K562 (cell line): ENCODE measurements at regions not wholly inside any gene's neighbourhood (a gene's known extent, or its start where the extent isn't known, plus 50 kb on each side); places are given as distances from the start of the nearest gene placed in this dataset.

Experiments used
- ATAC-seq: fragments of 200-7000 bp; cut with Tn5 transposase; 3 replicates; pipeline ENCODE4 v1.9.1; 2020; ENCODE audit warnings: moderate library complexity
- BruUV-seq: library from RNA; stranded (reverse); fragments of 400-500 nt; replicated peaks from 2 replicates; lab custom pipeline; 2021; lab: Mats Ljungman, UMichigan
- CTCF ChIA-PET: fragments of 300-600 bp; formaldehyde crosslinking; extraction: SDS; loops from one replicate; lab custom pipeline; 2021; ENCODE audit warnings: low intra/inter-chr PET ratio; lab: Yijun Ruan, JAX
- POLR2A ChIA-PET: fragments of 300-600, 350-650 bp; sonication (Branson Sonifier 250); formaldehyde crosslinking; extraction: SDS; loops from one replicate; lab custom pipeline; 2021; ENCODE audit warnings: antibody characterized with exemption, inconsistent platforms; lab: Yijun Ruan, JAX
- DNase-seq, 4 experiments: peaks; one replicate each; pipeline versions ENCODE4 v3.0.0 to v3.0.0-alpha.2; 2011 to 2018; ENCODE audit warnings: low spot score in 3 of 4, mixed read lengths in 3 of 4; ENCODE audit errors: extremely low read depth in 1 of 4
- FAIRE-seq: peaks from 2 replicates; lab custom pipeline; 2011; peaks lifted over from hg19 to GRCh38; lab: Jason Lieb, UNC
- H2AFZ ChIP-seq: 2 replicates; pipeline ENCODE4 v1.6.0; 2011; ENCODE audit warnings: low read depth, low read length, control low read depth, inconsistent platforms
- H3K27ac ChIP-seq: fragments of 200-600 bp; 3 replicates; pipeline ENCODE4 v1.8.0; 2011; ENCODE audit warnings: low read depth, mild to moderate bottlenecking, control low read depth, inconsistent platforms, low read length, moderate library complexity, mixed read lengths; ENCODE audit errors: extremely low read depth
- H3K27me3 ChIP-seq, 2 experiments: fragments of 300-600 bp in 1 of 2; 2 replicates in 1 of 2; 3 replicates in 1 of 2; pipeline versions ENCODE4 v1.6.0 to v1.8.0; 2011; ENCODE audit warnings: inconsistent platforms in 2 of 2, low read length in 2 of 2, mild to moderate bottlenecking in 1 of 2, mixed read lengths in 1 of 2, moderate library complexity in 1 of 2; ENCODE audit not compliant: control insufficient read depth in 2 of 2, insufficient read depth in 2 of 2
- H3K36me3 ChIP-seq: fragments of 300-600 bp; 3 replicates; pipeline ENCODE4 v1.8.0; 2011; ENCODE audit warnings: mild to moderate bottlenecking, low read length, inconsistent platforms; ENCODE audit not compliant: control insufficient read depth, insufficient read depth
- H3K4me1 ChIP-seq, 2 experiments: fragments of 200-600 bp in 1 of 2; replicated peaks in 1 of 2; 2 replicates in 1 of 2; 3 replicates in 1 of 2; pipeline versions ENCODE4 v1.5.1 to v1.8.0; 2011; ENCODE audit warnings: inconsistent platforms in 2 of 2, low read length in 2 of 2, mild to moderate bottlenecking in 1 of 2, mixed read lengths in 1 of 2, moderate library complexity in 1 of 2; ENCODE audit not compliant: control insufficient read depth in 2 of 2, insufficient read depth in 2 of 2
- H3K4me2 ChIP-seq: 2 replicates; pipeline ENCODE4 v1.6.1; 2011; ENCODE audit warnings: low read length, control low read depth, inconsistent platforms, mixed read lengths; ENCODE audit not compliant: insufficient read depth
- H3K4me3 ChIP-seq: fragments of 200-600 bp; sonication (generic), shearing (Covaris generic); 2 replicates; pipeline ENCODE4 v1.5.1; 2016; ENCODE audit warnings: control low read depth, inconsistent platforms
- H3K79me2 ChIP-seq: fragments of 200-600 bp; 3 replicates; pipeline ENCODE4 v1.8.0; 2011; ENCODE audit warnings: low read length, inconsistent platforms; ENCODE audit not compliant: control insufficient read depth, insufficient read depth
- H3K9ac ChIP-seq, 2 experiments: 2 replicates each; pipeline versions ENCODE4 v1.6.0 to v1.6.1; 2011; ENCODE audit warnings: low read depth in 2 of 2, low read length in 2 of 2, control low read depth in 1 of 2, inconsistent platforms in 1 of 2, mild to moderate bottlenecking in 1 of 2, mixed read lengths in 1 of 2; ENCODE audit not compliant: insufficient read depth in 1 of 2
- H3K9me1 ChIP-seq: one replicate; pipeline ENCODE4 v1.6.0; 2011; ENCODE audit warnings: inconsistent platforms, mild to moderate bottlenecking, low read length, moderate library complexity; ENCODE audit not compliant: control insufficient read depth, insufficient read depth
- H3K9me3 ChIP-seq: replicated peaks from 2 replicates; pipeline ENCODE4 v1.5.1; 2011; ENCODE audit warnings: low read depth, low read length, inconsistent platforms; ENCODE audit not compliant: control insufficient read depth, insufficient read depth
- H4K20me1 ChIP-seq: replicated peaks from 2 replicates; pipeline ENCODE4 v1.6.1; 2011; ENCODE audit warnings: low read length, inconsistent platforms, mixed read lengths; ENCODE audit not compliant: control insufficient read depth, insufficient read depth
- ARNT ChIP-seq, 2 experiments: fragments of 450-650 bp; IDR thresholded peaks; 2 replicates each; pipeline ENCODE4 v1.6.1; 2016; ENCODE audit warnings: mild to moderate bottlenecking in 1 of 2
- CREB1 ChIP-seq, 2 experiments: sonication (generic) in 1 of 2; formaldehyde crosslinking in 1 of 2; IDR thresholded peaks; 2 replicates each; pipeline versions ENCODE4 v1.6.1 to v1.8.0; 2012 to 2022; ENCODE audit warnings: inconsistent platforms in 1 of 2, mild to moderate bottlenecking in 1 of 2, missing genetic modification reagents in 1 of 2, moderate library complexity in 1 of 2
- HDAC1 ChIP-seq, 2 experiments: fragments of 450-650 bp; IDR thresholded peaks; 2 replicates each; pipeline ENCODE4 v1.6.1; 2016 to 2017; ENCODE audit warnings: inconsistent platforms in 1 of 2, mild to moderate bottlenecking in 1 of 2, moderate library complexity in 1 of 2
- MTA2 ChIP-seq: fragments of 450-650 bp; IDR thresholded peaks from 2 replicates; pipeline ENCODE4 v1.6.1; 2016; ENCODE audit warnings: low read depth
- NUFIP1 ChIP-seq: fragments of 450-650 bp; IDR thresholded peaks from 2 replicates; pipeline ENCODE4 v1.6.1; 2018; ENCODE audit not compliant: partially characterized antibody
- PHF21A ChIP-seq: fragments of 450-650 bp; IDR thresholded peaks from 2 replicates; pipeline ENCODE4 v1.6.1; 2017; ENCODE audit warnings: low read depth, borderline replicate concordance
- POLR2B ChIP-seq: fragments of 450-650 bp; IDR thresholded peaks from 2 replicates; pipeline ENCODE4 v1.6.1; 2018; ENCODE audit warnings: low read depth; ENCODE audit not compliant: partially characterized antibody
- RBM17 ChIP-seq: fragments of 200-400 bp; formaldehyde crosslinking; IDR thresholded peaks from 2 replicates; pipeline ENCODE4 v1.6.1; 2017; ENCODE audit warnings: low read depth, mild to moderate bottlenecking, low read length, borderline replicate concordance
- SIX5 ChIP-seq, 2 experiments: IDR thresholded peaks; 2 replicates each; pipeline ENCODE4 v1.6.1; 2011; ENCODE audit warnings: low read length in 2 of 2, borderline replicate concordance in 1 of 2, low read depth in 1 of 2, mild to moderate bottlenecking in 1 of 2, moderate library complexity in 1 of 2; ENCODE audit not compliant: insufficient read depth in 1 of 2
- SMC3 ChIP-seq: conservative IDR thresholded peaks from 2 replicates; pipeline ENCODE4 v1.6.1; 2011; ENCODE audit warnings: low read depth, low read length, improper control_type of control experiment; ENCODE audit not compliant: insufficient read depth
- SRSF1 ChIP-seq: fragments of 200-400 bp; formaldehyde crosslinking; IDR thresholded peaks from 2 replicates; pipeline ENCODE4 v1.6.1; 2017; ENCODE audit warnings: mild to moderate bottlenecking, low read depth, low read length, moderate library complexity
- TBP ChIP-seq: optimal IDR thresholded peaks from 2 replicates; pipeline ENCODE3; 2011; ENCODE audit warnings: low read depth, low read length, improper control_type of control experiment
- U2AF1 ChIP-seq: fragments of 200-400 bp; formaldehyde crosslinking; optimal IDR thresholded peaks from 2 replicates; pipeline ENCODE3; 2017; ENCODE audit warnings: mild to moderate bottlenecking, low read depth, low read length, moderate library complexity
- ZNF174 ChIP-seq: fragments of 250-450 bp; sonication (Bioruptor Pico); IDR thresholded peaks from 2 replicates; pipeline ENCODE4 v1.4.0; 2020; ENCODE audit warnings: mild to moderate bottlenecking
- ZNF695 ChIP-seq: fragments of 450-650 bp; formaldehyde crosslinking; IDR thresholded peaks from 2 replicates; pipeline ENCODE4 v1.4.0; 2020; ENCODE audit warnings: mild to moderate bottlenecking, moderate library complexity
- WGBS: fragments of 100-300 bp; shearing (Covaris generic); methylation state at CpG from one replicate; pipeline ENCODE4 v1.1.6; 2016; ENCODE audit warnings: low coverage, mixed read lengths; ENCODE audit not compliant: insufficient coverage; ENCODE audit errors: missing lambda C conversion rate; 5-methylcytosine and 5-hydroxymethylcytosine counted together
- in situ Hi-C: fragments of 300-500 bp; cut with MboI; formaldehyde crosslinking; loops from 4 replicates; pipeline ENCODE4 v1.15.0; 2018; ENCODE audit warnings: inconsistent platforms, mixed read lengths
- intact Hi-C: fragments of 100-400 bp; cut with micrococcal nuclease; formaldehyde crosslinking; loops from 2 replicates; pipeline ENCODE4 v1.14.2; 2022
- TF ChIP-seq, protein P1 (sequence below): fragments of 450-650 bp; formaldehyde crosslinking; IDR thresholded peaks from 2 replicates; pipeline ENCODE4 v1.4.0; 2020; ENCODE audit warnings: mild to moderate bottlenecking, moderate library complexity
- TF ChIP-seq, protein P2 (sequence below): fragments of 250-450 bp; sonication (Bioruptor Pico); IDR thresholded peaks from 2 replicates; pipeline ENCODE4 v1.5.0; 2020; ENCODE audit warnings: mild to moderate bottlenecking
- TF ChIP-seq, protein P3 (sequence below): sonication (generic); formaldehyde crosslinking; IDR thresholded peaks from 2 replicates; pipeline ENCODE4 v1.8.1; 2023; ENCODE audit warnings: mild to moderate bottlenecking, missing genetic modification reagents
- TF ChIP-seq, protein P4 (sequence below), 2 experiments: fragments of 450-650 bp in 1 of 2; sonication (generic) in 1 of 2; formaldehyde crosslinking; conservative IDR thresholded peaks; 2 replicates each; pipeline versions ENCODE4 v1.4.0 to v1.8.1; 2020 to 2022; ENCODE audit warnings: mild to moderate bottlenecking in 1 of 2, missing genetic modification reagents in 1 of 2

DNA sequence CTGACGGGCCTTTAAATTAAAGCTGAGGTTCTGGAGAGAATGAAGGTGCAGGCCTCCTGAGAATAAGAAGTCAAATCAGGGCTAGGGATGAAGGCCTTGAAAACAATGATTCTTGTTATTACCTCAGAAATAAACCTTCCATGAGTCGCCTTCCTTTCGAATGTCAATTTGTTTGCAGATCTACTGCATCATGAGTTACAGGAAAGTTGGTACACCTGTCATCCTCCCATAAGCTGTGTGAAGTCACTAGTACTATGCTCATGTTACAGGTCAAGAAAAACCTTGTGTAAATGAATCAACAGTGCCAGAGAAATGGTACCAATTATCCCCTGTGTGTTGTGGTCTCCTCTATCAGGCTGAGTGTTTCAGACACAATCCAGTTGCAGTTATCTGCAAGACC, 281.2 kb upstream of the PLXNA2 start:
- no peaks in the 10 kb centered on the region for H3K9me1 ChIP-seq
- ChIA-PET POLR2A (no interaction called here), CTCF (no interaction called here)
- in situ Hi-C loops, result no loop called here
- no peak overlapping the region for H2AFZ ChIP-seq
- intact Hi-C loops, result no loop called here
- DNase-seq, result no peak
- 0% methylated on average over 3 of the region's 3 CpGs for WGBS
- no TSS peak for BruUV-seq
- no peak for ATAC-seq
- no peak overlapping the region for H3K4me3 ChIP-seq
- no peaks in the 10 kb centered on the region for H3K27me3 ChIP-seq
- H3K27ac ChIP-seq, result no peak overlapping the region
- no peaks in the 10 kb centered on the region for H3K79me2 ChIP-seq
- H3K36me3 ChIP-seq, result no peaks in the 10 kb centered on the region
- no peaks in the 10 kb centered on the region for H3K4me1 ChIP-seq
- no peaks in the 10 kb centered on the region for H4K20me1 ChIP-seq
- H3K4me2 ChIP-seq, result no peak overlapping the region
- no peak overlapping the region for H3K9ac ChIP-seq
- no peak for FAIRE-seq
- TF ChIP-seq PHF21A (no peak), U2AF1 (no peak), ZNF174 (no peak), CREB1 (IDR thresholded peaks at IDR 0.05) (no peak), CREB1 (CRISPR knock-in tag; IDR thresholded peaks at IDR 0.05) (no peak), ZNF695 (CRISPR knock-in tag) (no peak), TBP (no peak), ARNT (IDR thresholded peaks at IDR 0.05) (no peak), MTA2 (no peak), SRSF1 (no peak), POLR2B (no peak), HDAC1 (IDR thresholded peaks at IDR 0.05) (no peak), SMC3 (no peak), NUFIP1 (no peak), RBM17 (no peak), SIX5 (IDR thresholded peaks at IDR 0.05; ENCODE audit: borderline replicate concordance in 1 of 2, insufficient read depth in 1 of 2, low read depth in 1 of 2, low read length in 2 of 2) (no peak)
- TF ChIP-seq, protein P1, sequence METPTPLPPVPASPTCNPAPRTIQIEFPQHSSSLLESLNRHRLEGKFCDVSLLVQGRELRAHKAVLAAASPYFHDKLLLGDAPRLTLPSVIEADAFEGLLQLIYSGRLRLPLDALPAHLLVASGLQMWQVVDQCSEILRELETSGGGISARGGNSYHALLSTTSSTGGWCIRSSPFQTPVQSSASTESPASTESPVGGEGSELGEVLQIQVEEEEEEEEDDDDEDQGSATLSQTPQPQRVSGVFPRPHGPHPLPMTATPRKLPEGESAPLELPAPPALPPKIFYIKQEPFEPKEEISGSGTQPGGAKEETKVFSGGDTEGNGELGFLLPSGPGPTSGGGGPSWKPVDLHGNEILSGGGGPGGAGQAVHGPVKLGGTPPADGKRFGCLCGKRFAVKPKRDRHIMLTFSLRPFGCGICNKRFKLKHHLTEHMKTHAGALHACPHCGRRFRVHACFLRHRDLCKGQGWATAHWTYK (CRISPR knock-in tag), result no peak
- TF ChIP-seq, protein P2, sequence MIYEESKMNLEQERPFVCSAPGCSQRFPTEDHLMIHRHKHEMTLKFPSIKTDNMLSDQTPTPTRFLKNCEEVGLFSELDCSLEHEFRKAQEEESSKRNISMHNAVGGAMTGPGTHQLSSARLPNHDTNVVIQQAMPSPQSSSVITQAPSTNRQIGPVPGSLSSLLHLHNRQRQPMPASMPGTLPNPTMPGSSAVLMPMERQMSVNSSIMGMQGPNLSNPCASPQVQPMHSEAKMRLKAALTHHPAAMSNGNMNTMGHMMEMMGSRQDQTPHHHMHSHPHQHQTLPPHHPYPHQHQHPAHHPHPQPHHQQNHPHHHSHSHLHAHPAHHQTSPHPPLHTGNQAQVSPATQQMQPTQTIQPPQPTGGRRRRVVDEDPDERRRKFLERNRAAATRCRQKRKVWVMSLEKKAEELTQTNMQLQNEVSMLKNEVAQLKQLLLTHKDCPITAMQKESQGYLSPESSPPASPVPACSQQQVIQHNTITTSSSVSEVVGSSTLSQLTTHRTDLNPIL, result no peak
- TF ChIP-seq, protein P3, sequence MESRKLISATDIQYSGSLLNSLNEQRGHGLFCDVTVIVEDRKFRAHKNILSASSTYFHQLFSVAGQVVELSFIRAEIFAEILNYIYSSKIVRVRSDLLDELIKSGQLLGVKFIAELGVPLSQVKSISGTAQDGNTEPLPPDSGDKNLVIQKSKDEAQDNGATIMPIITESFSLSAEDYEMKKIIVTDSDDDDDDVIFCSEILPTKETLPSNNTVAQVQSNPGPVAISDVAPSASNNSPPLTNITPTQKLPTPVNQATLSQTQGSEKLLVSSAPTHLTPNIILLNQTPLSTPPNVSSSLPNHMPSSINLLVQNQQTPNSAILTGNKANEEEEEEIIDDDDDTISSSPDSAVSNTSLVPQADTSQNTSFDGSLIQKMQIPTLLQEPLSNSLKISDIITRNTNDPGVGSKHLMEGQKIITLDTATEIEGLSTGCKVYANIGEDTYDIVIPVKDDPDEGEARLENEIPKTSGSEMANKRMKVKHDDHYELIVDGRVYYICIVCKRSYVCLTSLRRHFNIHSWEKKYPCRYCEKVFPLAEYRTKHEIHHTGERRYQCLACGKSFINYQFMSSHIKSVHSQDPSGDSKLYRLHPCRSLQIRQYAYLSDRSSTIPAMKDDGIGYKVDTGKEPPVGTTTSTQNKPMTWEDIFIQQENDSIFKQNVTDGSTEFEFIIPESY (CRISPR knock-in tag), result no peak
- TF ChIP-seq, protein P4, sequence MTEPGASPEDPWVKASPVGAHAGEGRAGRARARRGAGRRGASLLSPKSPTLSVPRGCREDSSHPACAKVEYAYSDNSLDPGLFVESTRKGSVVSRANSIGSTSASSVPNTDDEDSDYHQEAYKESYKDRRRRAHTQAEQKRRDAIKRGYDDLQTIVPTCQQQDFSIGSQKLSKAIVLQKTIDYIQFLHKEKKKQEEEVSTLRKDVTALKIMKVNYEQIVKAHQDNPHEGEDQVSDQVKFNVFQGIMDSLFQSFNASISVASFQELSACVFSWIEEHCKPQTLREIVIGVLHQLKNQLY (CRISPR knock-in tag; conservative IDR thresholded peaks at IDR 0.05), result no peak
- H3K9me3 ChIP-seq, result no peaks in the 10 kb centered on the region
